ENCODE measurements at regions not wholly inside any gene's neighbourhood (a gene's known extent, or its start where the extent isn't known, plus 50 kb on each side); places are given as distances from the start of the nearest gene placed in this dataset.
A peak's percentile ranks its signal among the peaks of the same experiment; 100 is the strongest.

GRCh38 chr9:80881320-80881719 is 808.0 kb downstream of the TLE1 start:
- H3K27ac Mint-ChIP-seq, result no peak overlapping the region
- no peak overlapping the region for H3K4me3 Mint-ChIP-seq
- TF ChIP-seq CTCF (IDR thresholded peaks at IDR 0.05; ENCODE audit: unreplicated experiment in 3 of 3), result no peak
- H3K27me3 Mint-ChIP-seq (ENCODE audit: low read depth), result no peaks in the 10 kb centered on the region
- H3K9me3 Mint-ChIP-seq, result peaks cover 4% of the 10 kb centered on the region
- H3K4me1 Mint-ChIP-seq, result peaks cover 5% of the 10 kb centered on the region
- H3K36me3 Mint-ChIP-seq (ENCODE audit: low read depth), result peaks cover 3% of the 10 kb centered on the region

- Mint-ChIP-seq H3K9me3 (no peaks in the 10 kb centered on the region), H3K36me3 (ENCODE audit: low read depth) (no peaks in the 10 kb centered on the region), H3K4me1 (peaks cover 5% of the 10 kb centered on the region), H3K27ac (no peak overlapping the region), H3K4me3 (no peak overlapping the region), H3K27me3 (ENCODE audit: low read depth) (no peaks in the 10 kb centered on the region)
- no peak for TF ChIP-seq CTCF (IDR thresholded peaks at IDR 0.05; ENCODE audit: unreplicated experiment in 3 of 3)
Observed at GRCh38 chr9:80878556-80878955, 810.8 kb downstream of the TLE1 start.

GRCh38 chr9:80875947-80876346 is 813.4 kb downstream of the TLE1 start:
- Mint-ChIP-seq H3K27me3 (ENCODE audit: low read depth) (no peaks in the 10 kb centered on the region), H3K27ac (no peak overlapping the region), H3K4me3 (no peak overlapping the region), H3K36me3 (ENCODE audit: low read depth) (no peaks in the 10 kb centered on the region), H3K9me3 (no peaks in the 10 kb centered on the region), H3K4me1 (peaks cover 6% of the 10 kb centered on the region)
- no peak for TF ChIP-seq CTCF (IDR thresholded peaks at IDR 0.05; ENCODE audit: unreplicated experiment in 3 of 3)

GRCh38 chr9:80874276-80874675 is 815.1 kb downstream of the TLE1 start:
- Mint-ChIP-seq H3K4me3 (no peak overlapping the region), H3K9me3 (no peaks in the 10 kb centered on the region), H3K27me3 (ENCODE audit: low read depth) (no peaks in the 10 kb centered on the region), H3K27ac (no peak overlapping the region), H3K4me1 (peaks cover 6% of the 10 kb centered on the region), H3K36me3 (ENCODE audit: low read depth) (no peaks in the 10 kb centered on the region)
- no peak for TF ChIP-seq CTCF (IDR thresholded peaks at IDR 0.05; ENCODE audit: unreplicated experiment in 3 of 3)

GRCh38 chr9:80873861-80874260 is 815.5 kb downstream of the TLE1 start:
- no peaks in the 10 kb centered on the region for H3K27me3 Mint-ChIP-seq (ENCODE audit: low read depth)
- peaks cover under 1% of the 10 kb centered on the region for H3K9me3 Mint-ChIP-seq
- TF ChIP-seq CTCF (IDR thresholded peaks at IDR 0.05; ENCODE audit: unreplicated experiment in 3 of 3), result no peak
- H3K4me1 Mint-ChIP-seq, result peaks cover 6% of the 10 kb centered on the region
- no peak overlapping the region for H3K27ac Mint-ChIP-seq
- no peak overlapping the region for H3K4me3 Mint-ChIP-seq
- H3K36me3 Mint-ChIP-seq (ENCODE audit: low read depth), result no peaks in the 10 kb centered on the region

- Mint-ChIP-seq H3K36me3 (ENCODE audit: low read depth) (peaks cover 12% of the 10 kb centered on the region), H3K27me3 (ENCODE audit: low read depth) (no peaks in the 10 kb centered on the region), H3K9me3 (peaks cover 20% of the 10 kb centered on the region), H3K4me3 (no peak overlapping the region), H3K27ac (peak overlapping the region in 1 of 3 experiments; percentile 41), H3K4me1 (peaks cover 6% of the 10 kb centered on the region)
- no peak for TF ChIP-seq CTCF (IDR thresholded peaks at IDR 0.05; ENCODE audit: unreplicated experiment in 3 of 3)
Observed at GRCh38 chr9:80871596-80871995, 817.8 kb downstream of the TLE1 start.
